ENCODE measurements at regions not wholly inside any gene's neighbourhood (a gene's known extent, or its start where the extent isn't known, plus 50 kb on each side); places are given as distances from the start of the nearest gene placed in this dataset.

DNA sequence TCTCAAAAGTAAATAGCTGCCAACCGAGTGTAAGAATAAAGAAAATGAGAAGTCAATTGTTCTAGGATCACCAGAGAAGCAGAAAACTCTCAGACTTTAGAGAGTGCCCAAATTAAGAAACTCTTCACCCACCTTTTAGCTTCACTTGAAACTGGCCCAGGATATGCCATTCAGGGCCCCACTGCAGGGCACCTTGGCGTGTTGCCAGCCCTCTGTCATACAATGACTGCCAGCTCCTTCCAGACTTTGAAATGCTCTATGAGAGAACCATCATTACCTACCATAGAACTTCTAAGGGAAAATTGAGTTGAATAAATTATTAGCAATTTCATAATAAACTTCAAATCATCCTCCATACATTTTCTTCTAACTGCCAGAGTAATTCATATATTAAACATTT is 240.5 kb downstream of the CETN3 start:
- TF ChIP-seq POLR2A (IDR thresholded peaks at IDR 0.05) (no peak), POLR2AphosphoS5 (IDR thresholded peaks at IDR 0.05) (no peak)
- TF ChIP-seq, protein P1, sequence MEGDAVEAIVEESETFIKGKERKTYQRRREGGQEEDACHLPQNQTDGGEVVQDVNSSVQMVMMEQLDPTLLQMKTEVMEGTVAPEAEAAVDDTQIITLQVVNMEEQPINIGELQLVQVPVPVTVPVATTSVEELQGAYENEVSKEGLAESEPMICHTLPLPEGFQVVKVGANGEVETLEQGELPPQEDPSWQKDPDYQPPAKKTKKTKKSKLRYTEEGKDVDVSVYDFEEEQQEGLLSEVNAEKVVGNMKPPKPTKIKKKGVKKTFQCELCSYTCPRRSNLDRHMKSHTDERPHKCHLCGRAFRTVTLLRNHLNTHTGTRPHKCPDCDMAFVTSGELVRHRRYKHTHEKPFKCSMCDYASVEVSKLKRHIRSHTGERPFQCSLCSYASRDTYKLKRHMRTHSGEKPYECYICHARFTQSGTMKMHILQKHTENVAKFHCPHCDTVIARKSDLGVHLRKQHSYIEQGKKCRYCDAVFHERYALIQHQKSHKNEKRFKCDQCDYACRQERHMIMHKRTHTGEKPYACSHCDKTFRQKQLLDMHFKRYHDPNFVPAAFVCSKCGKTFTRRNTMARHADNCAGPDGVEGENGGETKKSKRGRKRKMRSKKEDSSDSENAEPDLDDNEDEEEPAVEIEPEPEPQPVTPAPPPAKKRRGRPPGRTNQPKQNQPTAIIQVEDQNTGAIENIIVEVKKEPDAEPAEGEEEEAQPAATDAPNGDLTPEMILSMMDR (IDR thresholded peaks at IDR 0.05 in 8 of 11, conservative IDR thresholded peaks at IDR 0.05 in 3 of 11): no peak
- no peak overlapping the region for H3K4me3 ChIP-seq
- H3K9me3 ChIP-seq: no peaks in the 10 kb centered on the region
- 67 to 81% (median 76%) methylated on average over 2 of the region's 2 CpGs for WGBS, 5 donors
- no peaks in the 10 kb centered on the region for H3K36me3 ChIP-seq
- no peaks in the 10 kb centered on the region for H3K27me3 ChIP-seq (replicated peaks in 1 of 7)
- DNase-seq: no peak
- no peak overlapping the region for H3K27ac ChIP-seq
- H3K4me1 ChIP-seq: peaks cover 0 to 18% (median 4%) of the 10 kb centered on the region in 6 donors
- intact Hi-C loops (cut with DNase I; ENCODE audit: low total_unique reads): loop anchor here (10.0 kb wide), 1 partner anchor 1444 kb away; no protein-coding TSS in a partner anchor

DNA sequence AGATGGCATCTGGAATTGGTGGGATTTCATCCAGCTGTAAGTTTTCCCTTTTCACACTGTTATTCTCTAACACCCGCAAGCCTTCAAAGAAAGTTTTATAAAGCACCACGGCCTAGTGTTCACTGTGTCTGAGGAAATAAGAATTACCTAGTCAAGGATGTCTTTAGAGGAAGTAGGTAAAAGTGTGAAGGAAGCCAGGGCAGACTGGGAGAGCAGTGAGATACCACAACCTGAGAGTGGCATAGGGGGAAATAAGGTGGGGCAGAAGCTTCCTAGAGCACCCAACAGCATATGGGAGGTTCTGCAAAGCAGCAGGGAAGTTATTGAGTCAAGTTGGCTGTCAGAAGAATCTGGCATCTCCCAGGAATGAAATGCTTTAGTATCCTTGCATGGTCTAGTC is 241.2 kb downstream of the CETN3 start:
- H3K4me3 ChIP-seq: no peak overlapping the region
- H3K4me1 ChIP-seq: peaks cover 0 to 18% (median 4%) of the 10 kb centered on the region in 6 donors
- H3K36me3 ChIP-seq: no peaks in the 10 kb centered on the region
- H3K27me3 ChIP-seq (replicated peaks in 1 of 7): no peaks in the 10 kb centered on the region
- no peak overlapping the region for H3K27ac ChIP-seq
- intact Hi-C loops (cut with DNase I; ENCODE audit: low total_unique reads): loop anchor here (10.0 kb wide), 1 partner anchor 1444 kb away; no protein-coding TSS in a partner anchor
- TF ChIP-seq, protein P1 (IDR thresholded peaks at IDR 0.05 in 8 of 11, conservative IDR thresholded peaks at IDR 0.05 in 3 of 11): no peak
- no peak for TF ChIP-seq POLR2AphosphoS5 (IDR thresholded peaks at IDR 0.05)
- no peak for TF ChIP-seq POLR2A (IDR thresholded peaks at IDR 0.05)
- no peak for DNase-seq
- 68 to 83% (median 79%) methylated on average over 2 of the region's 2 CpGs for WGBS, 5 donors
- no peaks in the 10 kb centered on the region for H3K9me3 ChIP-seq

DNA sequence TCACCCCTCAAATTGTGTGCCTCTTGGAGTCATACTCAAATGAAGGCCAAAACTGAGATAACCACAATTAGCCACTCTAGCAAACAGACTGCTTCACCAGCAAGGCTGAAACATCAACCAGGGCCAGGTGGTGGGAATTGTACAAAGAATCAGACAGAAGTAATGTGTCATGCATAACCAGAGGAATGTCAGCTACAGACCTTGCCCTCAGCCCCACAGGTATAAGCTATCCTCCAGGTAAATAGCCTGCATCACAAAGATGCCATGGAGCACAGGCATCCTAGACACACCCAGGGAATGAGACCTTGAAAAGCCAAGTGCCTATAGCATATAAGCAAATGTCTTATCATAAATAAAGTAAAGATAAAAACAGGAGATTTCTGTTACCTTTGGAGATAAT is 242.7 kb downstream of the CETN3 start:
- Histone ChIP-seq H3K27ac (no peak overlapping the region), H3K27me3 (replicated peaks in 1 of 7) (no peaks in the 10 kb centered on the region), H3K36me3 (no peaks in the 10 kb centered on the region), H3K4me1 (peaks cover 0 to 19% (median 4%) of the 10 kb centered on the region in 6 donors), H3K9me3 (no peaks in the 10 kb centered on the region), H3K4me3 (no peak overlapping the region)
- no peak for DNase-seq
- intact Hi-C loops (cut with DNase I; ENCODE audit: low total_unique reads): loop anchor here (10.0 kb wide), 1 partner anchor 1442 kb away; no protein-coding TSS in a partner anchor
- TF ChIP-seq POLR2A (IDR thresholded peaks at IDR 0.05): no peak

DNA sequence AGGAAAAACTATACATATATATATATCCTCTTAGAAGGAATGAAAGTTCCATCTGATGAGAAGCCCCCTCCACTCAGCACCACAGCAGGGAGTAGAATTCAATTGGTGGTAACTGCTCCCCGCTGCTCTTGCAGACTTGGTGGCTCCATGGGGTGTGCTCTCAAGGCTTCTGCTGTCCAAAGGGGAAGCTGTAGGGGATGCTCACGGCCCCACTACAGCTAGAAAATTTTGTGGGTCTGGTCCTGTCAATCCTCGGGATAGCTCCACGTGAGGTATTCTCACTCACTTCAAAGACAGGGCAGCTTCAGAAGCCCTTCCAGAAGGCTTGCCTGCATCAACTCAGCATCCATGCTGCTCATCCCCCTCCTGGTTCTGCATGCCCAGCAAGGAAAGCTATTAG is 247.2 kb downstream of the CETN3 start:
- no peaks in the 10 kb centered on the region for H3K9me3 ChIP-seq
- no peak overlapping the region for H3K4me3 ChIP-seq
- peaks cover 0 to 9% (median 0%) of the 10 kb centered on the region in 6 donors for H3K4me1 ChIP-seq
- no peak for TF ChIP-seq POLR2A (IDR thresholded peaks at IDR 0.05)
- no peak for TF ChIP-seq POLR2AphosphoS5 (IDR thresholded peaks at IDR 0.05)
- TF ChIP-seq, protein P1 (IDR thresholded peaks at IDR 0.05 in 8 of 11, conservative IDR thresholded peaks at IDR 0.05 in 3 of 11): no peak
- H3K36me3 ChIP-seq: no peaks in the 10 kb centered on the region
- H3K27me3 ChIP-seq (replicated peaks in 1 of 7): no peaks in the 10 kb centered on the region
- no peak overlapping the region for H3K27ac ChIP-seq
- DNase-seq: no peak
- WGBS, 5 donors: 88 to 95% (median 91%) methylated on average over 4 of the region's 4 CpGs
- intact Hi-C loops (cut with DNase I; ENCODE audit: low total_unique reads): loop anchor here (10.0 kb wide), 1 partner anchor 1438 kb away; no protein-coding TSS in a partner anchor

DNA sequence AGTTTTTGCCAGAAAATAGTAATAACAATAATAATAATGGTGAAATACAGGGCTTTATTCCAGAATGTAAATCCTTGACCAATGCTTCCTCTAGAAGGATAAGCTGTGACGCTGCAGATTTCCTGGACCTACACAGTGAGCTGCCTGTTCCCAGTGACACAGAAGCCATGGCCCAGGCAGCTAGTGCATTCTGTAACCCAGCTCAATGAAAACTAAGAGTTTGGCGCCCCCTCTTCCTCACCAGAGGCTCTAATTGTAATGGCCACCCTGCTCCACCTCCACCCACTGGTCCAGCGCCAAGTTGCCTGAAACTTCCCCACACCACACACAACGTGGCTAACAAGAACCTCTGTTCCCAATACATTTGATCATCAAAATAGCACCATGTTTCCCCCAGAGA is 248.1 kb downstream of the CETN3 start:
- intact Hi-C loops (cut with DNase I; ENCODE audit: low total_unique reads): loop anchor here (10.0 kb wide), 1 partner anchor 1437 kb away; no protein-coding TSS in a partner anchor
- H3K27ac ChIP-seq: no peak overlapping the region
- H3K9me3 ChIP-seq: no peaks in the 10 kb centered on the region
- DNase-seq: peak; percentile 78
- TF ChIP-seq, protein P1 (IDR thresholded peaks at IDR 0.05 in 8 of 11, conservative IDR thresholded peaks at IDR 0.05 in 3 of 11): peak in 3 of 11 experiments; percentile 18 to 29 (median 27)
- TF ChIP-seq POLR2AphosphoS5 (IDR thresholded peaks at IDR 0.05): no peak
- TF ChIP-seq POLR2A (IDR thresholded peaks at IDR 0.05): no peak
- H3K27me3 ChIP-seq (replicated peaks in 1 of 7): no peaks in the 10 kb centered on the region
- WGBS, 5 donors: 25 to 36% (median 31%) methylated on average over 4 of the region's 4 CpGs
- no peak overlapping the region for H3K4me3 ChIP-seq
- H3K36me3 ChIP-seq: no peaks in the 10 kb centered on the region
- peaks cover 0 to 9% (median 0%) of the 10 kb centered on the region in 6 donors for H3K4me1 ChIP-seq

Data from spleen (tissue), 11 donors.